Tibial nerve (tissue), 4 donors: ENCODE measurements at regions not wholly inside any gene's neighbourhood (a gene's known extent, or its start where the extent isn't known, plus 50 kb on each side); places are given as distances from the start of the nearest gene placed in this dataset.
"Not testable (repeated sequence)": the region's sequence is repeated elsewhere in the genome, so short reads cannot be mapped to it uniquely, and the experiment has no call there.

Source experiments
- EP300 ChIP-seq, 2 donors: sonication (generic); formaldehyde crosslinking; IDR thresholded peaks; one replicate each; pipeline ENCODE4 v1.6.1; 2017; ENCODE audit warnings: antibody characterized with exemption in 2 of 2, mild to moderate bottlenecking in 1 of 2
- POLR2A ChIP-seq, 2 donors: fragments of 450-650 bp; IDR thresholded peaks; one replicate each; pipeline ENCODE4 v1.6.1; 2017; ENCODE audit warnings: antibody characterized with exemption in 2 of 2, mild to moderate bottlenecking in 2 of 2, moderate library complexity in 2 of 2
- TF ChIP-seq, protein P1 (sequence below), 5 experiments: fragments of 200-600 bp in 3 of 5; fragments of 450-650 bp in 2 of 5; sonication (generic) in 3 of 5; IDR thresholded peaks; one replicate each; pipeline ENCODE4 v1.5.1; 2016 to 2019; ENCODE audit warnings: antibody characterized with exemption in 5 of 5, mild to moderate bottlenecking in 3 of 5, moderate library complexity in 2 of 5

- TF ChIP-seq POLR2A, EP300 (IDR thresholded peaks at IDR 0.05): not testable (repeated sequence)
- TF ChIP-seq, protein P1, sequence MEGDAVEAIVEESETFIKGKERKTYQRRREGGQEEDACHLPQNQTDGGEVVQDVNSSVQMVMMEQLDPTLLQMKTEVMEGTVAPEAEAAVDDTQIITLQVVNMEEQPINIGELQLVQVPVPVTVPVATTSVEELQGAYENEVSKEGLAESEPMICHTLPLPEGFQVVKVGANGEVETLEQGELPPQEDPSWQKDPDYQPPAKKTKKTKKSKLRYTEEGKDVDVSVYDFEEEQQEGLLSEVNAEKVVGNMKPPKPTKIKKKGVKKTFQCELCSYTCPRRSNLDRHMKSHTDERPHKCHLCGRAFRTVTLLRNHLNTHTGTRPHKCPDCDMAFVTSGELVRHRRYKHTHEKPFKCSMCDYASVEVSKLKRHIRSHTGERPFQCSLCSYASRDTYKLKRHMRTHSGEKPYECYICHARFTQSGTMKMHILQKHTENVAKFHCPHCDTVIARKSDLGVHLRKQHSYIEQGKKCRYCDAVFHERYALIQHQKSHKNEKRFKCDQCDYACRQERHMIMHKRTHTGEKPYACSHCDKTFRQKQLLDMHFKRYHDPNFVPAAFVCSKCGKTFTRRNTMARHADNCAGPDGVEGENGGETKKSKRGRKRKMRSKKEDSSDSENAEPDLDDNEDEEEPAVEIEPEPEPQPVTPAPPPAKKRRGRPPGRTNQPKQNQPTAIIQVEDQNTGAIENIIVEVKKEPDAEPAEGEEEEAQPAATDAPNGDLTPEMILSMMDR (IDR thresholded peaks at IDR 0.05) = not testable (repeated sequence)
Measured at GRCh38 chr21:6130734-6131133, 4390.6 kb upstream of the TPTE start.
